HG03196 (cell line): ENCODE measurements at regions not wholly inside any gene's neighbourhood (a gene's known extent, or its start where the extent isn't known, plus 50 kb on each side); places are given as distances from the start of the nearest gene placed in this dataset.

ENCODE experiments used
- ATAC-seq: cut with Tn5 transposase; IDR thresholded peaks from one replicate; pipeline ENCODE4 v1.9.1; 2021; ENCODE audit not compliant: unreplicated experiment

GRCh38 chr17:73973586-73974409 is 229.7 kb upstream of the RPL38 start:
- ATAC-seq, result no peak

DNA sequence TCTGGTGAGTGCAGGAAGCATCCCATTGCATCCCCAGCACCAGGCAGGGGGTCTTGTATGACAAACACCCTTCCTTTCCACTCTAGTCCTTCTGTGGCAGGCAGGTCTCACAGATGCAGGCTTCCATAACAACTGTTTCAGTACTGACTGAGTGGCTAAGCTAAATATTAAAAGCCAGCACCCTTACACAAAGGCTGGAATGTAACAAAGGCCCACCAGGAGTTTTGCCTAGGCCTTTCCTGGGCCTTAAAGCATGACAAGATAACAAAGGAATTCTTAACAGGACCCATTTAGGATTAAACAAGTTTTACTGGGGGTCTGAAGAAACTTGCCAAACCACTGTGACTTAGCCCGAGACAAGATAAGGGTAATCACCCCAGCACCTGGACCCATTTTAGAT is 228.9 kb upstream of the RPL38 start:
- ATAC-seq, result no peak

DNA sequence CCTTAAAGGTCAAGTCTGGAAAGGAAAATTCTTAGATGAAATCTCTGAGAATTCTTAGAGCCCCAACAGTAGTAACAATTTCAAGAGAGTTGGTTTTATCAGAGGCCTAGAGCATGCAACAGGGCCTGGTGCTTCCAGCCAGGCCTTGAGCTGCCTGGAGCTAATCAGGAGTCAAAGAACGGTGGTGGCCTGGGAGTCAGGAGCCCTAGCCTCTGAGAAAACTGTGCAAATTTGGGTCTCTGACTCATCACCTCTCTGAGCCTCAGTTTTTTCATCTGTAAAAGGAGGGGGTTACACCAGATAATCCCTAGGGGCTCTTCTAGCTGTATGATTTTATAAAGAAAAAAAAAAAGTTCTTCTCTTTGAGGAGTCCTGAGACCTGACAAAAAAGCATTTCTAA is 227.3 kb upstream of the RPL38 start:
- ATAC-seq, result no peak

DNA sequence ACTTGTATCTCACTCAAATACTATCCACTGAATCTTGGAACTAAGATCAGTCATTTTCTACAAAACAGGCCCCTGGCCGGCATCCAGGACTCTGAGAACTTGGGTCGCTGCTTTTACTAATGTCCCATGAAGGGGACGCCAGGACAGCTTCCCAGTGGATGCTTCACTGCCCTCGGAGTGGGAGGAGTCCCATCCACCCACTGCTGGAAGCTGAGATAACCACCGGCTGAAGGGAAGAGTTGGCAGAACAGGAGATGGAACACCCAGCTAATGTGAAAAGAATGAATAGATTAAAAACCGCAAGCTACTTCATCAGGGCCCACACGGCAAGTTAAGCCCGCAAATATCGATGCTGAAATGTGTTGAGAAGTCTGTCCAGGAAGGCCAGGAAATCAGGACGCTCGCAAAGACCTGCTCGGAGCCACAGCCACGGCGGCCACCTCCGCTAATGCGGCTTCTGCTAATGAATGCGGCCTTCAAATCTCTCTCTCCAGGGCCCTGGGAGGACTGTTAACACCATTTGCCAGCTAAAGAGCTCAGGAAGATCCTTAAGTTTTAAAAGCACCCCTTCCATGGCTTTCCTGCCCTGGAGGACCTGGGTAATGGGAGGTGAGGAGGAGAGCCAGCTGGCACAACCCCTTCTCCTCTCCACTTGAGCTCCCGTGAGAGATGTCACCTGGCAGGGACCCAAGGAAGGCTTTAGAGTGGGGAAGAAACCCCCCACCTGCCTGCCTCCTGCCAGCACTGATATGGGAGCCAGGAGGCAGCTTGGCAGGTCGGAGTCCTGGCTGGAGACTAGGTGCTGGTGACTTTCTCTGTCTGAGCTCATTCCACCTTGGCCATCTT is 226.6 kb upstream of the RPL38 start:
- ATAC-seq, result no peak

DNA sequence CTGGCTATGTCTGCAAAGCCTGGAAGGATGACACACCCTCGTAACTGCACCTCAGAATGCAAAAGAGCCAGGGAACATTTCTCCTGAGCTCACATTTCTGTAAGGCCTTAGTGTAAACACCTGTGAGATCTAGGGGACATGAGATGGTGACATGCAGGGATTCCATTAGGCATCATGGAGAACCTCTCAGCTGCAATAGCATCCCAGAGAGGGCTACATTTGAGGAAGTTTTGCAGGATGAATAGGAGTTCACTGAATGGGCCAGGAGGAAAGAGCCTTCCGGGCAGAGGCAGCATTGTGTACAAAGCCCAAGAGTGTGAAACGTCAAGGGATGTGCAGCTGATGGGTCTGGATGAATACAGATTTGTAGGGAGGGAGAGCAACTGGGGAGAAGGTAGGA is 223.0 kb upstream of the RPL38 start:
- no peak for ATAC-seq

GRCh38 chr17:73982871-73983270 is 220.6 kb upstream of the RPL38 start:
- ATAC-seq, result no peak

GRCh38 chr17:73983621-73984400 is 219.7 kb upstream of the RPL38 start:
- no peak for ATAC-seq

- no peak for ATAC-seq
Measured at GRCh38 chr17:73984941-73985340, 218.5 kb upstream of the RPL38 start.

DNA sequence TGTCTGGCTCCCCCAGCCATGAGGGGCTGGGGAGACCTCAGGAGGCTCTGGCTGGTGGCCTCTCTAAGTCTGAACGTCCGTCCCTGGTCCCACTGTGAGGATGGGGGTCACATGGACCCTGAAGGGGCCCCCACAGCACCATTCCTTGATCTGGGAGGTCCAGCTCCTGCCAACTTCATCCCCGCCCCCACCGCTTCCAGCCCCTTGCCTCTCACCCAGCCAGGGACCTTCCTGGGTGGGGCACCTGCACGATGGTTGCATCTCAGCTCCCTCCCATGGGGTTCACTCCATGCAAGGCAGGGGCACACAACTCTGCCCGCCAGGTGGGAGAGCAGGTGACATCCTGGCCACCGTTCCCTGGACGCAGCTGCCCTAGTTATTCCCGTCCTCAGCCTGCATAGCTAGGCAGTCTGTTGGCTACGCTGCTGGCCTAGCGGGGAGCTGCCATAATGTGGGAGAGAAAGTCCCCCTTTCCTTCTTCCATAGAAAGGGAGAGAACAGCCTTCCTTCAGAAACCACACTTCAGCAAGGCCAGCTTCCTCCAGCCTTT is 217.9 kb upstream of the RPL38 start:
- no peak for ATAC-seq

- ATAC-seq, result no peak
Measured at GRCh38 chr17:73986641-73987177, 216.8 kb upstream of the RPL38 start.

DNA sequence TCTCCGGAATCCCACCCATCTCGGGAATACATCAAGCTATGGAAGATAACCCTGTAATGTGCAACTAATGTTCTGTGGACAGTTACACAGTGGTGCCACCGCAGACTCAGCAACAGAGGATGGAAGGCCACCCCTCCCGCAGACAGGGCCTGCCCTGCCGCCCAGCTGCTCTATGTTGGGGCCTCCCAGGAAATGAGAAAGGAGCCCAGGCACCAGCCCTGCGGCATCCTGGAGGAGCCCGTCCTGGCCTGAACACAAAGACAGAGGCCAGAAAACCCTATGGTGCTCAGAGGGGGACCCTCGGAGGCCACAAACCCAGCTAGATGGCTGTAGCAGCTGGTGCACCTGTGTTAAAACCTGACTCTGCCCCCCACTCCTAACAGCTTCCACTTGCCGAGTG is 216.1 kb upstream of the RPL38 start:
- no peak for ATAC-seq

DNA sequence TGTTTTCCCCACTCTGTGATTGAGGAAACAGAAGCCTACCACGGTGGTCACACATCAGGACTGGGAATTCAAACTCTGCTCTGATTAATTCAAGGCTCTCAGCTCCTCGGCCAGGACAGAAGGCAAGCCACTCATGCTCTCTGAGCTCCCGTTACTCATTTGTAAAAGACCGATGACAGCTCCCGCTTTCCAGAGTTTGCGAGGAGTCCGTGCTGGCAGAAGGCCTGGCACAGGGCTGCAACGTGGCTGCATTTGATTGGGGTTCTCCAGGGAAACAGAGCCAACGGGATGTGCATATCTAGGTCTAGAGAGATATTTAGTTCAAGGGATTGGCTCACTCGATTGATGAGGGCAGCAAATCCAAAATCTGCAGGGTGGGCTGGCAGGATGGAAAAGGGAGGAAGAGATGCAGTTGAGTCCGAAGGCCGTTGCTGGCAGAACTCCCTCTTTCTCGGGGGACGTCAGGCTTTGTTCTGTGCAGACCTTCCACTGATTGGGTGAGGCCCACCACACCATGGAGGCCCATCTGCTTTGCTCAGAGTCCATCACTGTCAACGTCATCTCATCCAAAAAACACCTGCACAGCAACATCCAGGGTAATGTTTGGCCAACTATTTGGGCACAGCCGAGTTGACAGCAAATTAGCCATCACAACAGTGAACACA is 215.5 kb upstream of the RPL38 start:
- ATAC-seq, result no peak

DNA sequence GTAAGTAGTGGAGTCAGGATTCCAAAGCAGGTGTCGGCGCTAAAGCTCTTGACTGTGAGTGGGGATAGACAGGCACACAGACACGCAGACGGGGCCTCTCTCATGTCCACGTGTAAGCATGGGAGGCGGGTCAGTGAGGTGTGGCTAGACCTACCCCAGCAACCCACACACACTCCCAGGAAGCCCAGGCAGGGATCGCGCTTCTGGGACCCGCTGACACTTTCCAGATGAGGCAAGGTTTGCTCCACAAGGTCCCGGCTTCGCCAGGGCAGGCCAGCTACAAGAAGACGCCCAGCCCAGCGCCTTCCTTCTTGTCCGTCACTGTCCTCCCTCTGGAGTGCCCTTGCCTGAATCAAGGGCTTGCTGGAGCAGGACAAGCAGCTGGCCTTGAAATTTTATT is 213.8 kb upstream of the RPL38 start:
- ATAC-seq, result no peak

GRCh38 chr17:73990290-73990689 is 213.2 kb upstream of the RPL38 start:
- ATAC-seq, result no peak

DNA sequence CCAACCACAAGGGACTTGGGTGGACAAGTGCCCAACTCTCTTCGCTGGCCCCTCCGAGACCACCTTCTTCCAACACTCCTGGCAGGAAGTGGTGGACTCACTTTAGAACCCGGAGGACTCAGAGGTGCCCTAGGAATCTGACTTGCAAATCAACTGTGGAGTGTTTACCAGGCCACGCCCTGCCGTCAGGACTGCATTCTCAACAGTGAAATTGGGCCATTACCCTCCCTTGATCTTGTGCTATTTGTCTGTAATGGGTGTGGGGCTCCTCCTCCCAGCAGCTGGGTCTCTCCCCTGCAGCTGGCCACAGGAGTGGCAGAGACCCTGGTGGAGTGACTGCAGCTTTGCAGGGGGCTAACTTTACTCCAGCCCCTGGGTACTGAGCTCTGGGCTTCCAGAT is 212.2 kb upstream of the RPL38 start:
- no peak for ATAC-seq

GRCh38 chr17:73994946-73995345 is 208.5 kb upstream of the RPL38 start:
- no peak for ATAC-seq

GRCh38 chr17:73997059-73997458 is 206.4 kb upstream of the RPL38 start:
- no peak for ATAC-seq

- ATAC-seq, result no peak
Measured at GRCh38 chr17:73998249-73998648, 205.2 kb upstream of the RPL38 start.

GRCh38 chr17:73998653-73999645 is 204.5 kb upstream of the RPL38 start:
- no peak for ATAC-seq
